GM12878 (cell line): ENCODE measurements at regions not wholly inside any gene's neighbourhood (a gene's known extent, or its start where the extent isn't known, plus 50 kb on each side); places are given as distances from the start of the nearest gene placed in this dataset.

Source experiments
- CBFB ChIP-seq: IDR thresholded peaks from 2 replicates; pipeline ENCODE4 v1.6.1; 2016; ENCODE audit warnings: antibody characterized with exemption, low read depth
- EP300 ChIP-seq, 2 experiments: fragments of 150-350 bp in 1 of 2; IDR thresholded peaks; 2 replicates each; pipeline ENCODE4 v1.6.1; 2011 to 2012; ENCODE audit warnings: low read depth in 2 of 2, low read length in 2 of 2, borderline replicate concordance in 1 of 2, improper control_type of control experiment in 1 of 2, inconsistent platforms in 1 of 2; ENCODE audit not compliant: control insufficient read depth in 1 of 2
- GABPA ChIP-seq: IDR thresholded peaks from 2 replicates; pipeline ENCODE4 v1.6.1; 2014; ENCODE audit warnings: antibody characterized with exemption, low read depth, mild to moderate bottlenecking, inconsistent platforms
- NR2C1 ChIP-seq: fragments of 450-650 bp; IDR thresholded peaks from 2 replicates; pipeline ENCODE4 v1.6.1; 2017; ENCODE audit warnings: antibody characterized with exemption, mild to moderate bottlenecking, moderate library complexity
- POLR2A ChIP-seq: IDR thresholded peaks from 2 replicates; pipeline ENCODE4 v1.6.1; 2011; ENCODE audit warnings: low read depth, mild to moderate bottlenecking, low read length
- ZNF384 ChIP-seq: IDR thresholded peaks from 2 replicates; pipeline ENCODE4 v1.6.1; 2012; ENCODE audit warnings: low read depth, mild to moderate bottlenecking, low read length, improper control_type of control experiment, borderline replicate concordance
- TF ChIP-seq, protein P1 (sequence below), 3 experiments: IDR thresholded peaks in 2 of 3; conservative IDR thresholded peaks in 1 of 3; 2 replicates each; pipeline ENCODE4 v1.5.1; 2011; ENCODE audit warnings: low read depth in 3 of 3, low read length in 3 of 3, mild to moderate bottlenecking in 3 of 3, control low read depth in 2 of 3, moderate library complexity in 2 of 3, inconsistent platforms in 1 of 3, mixed read lengths in 1 of 3; ENCODE audit not compliant: control insufficient read depth in 2 of 3, insufficient read depth in 1 of 3; ENCODE audit errors: extremely low read depth in 1 of 3
- TF ChIP-seq, protein P2 (sequence below): IDR thresholded peaks from 2 replicates; pipeline ENCODE4 v1.6.1; 2011; ENCODE audit warnings: low read depth, low read length, improper control_type of control experiment, borderline replicate concordance

DNA sequence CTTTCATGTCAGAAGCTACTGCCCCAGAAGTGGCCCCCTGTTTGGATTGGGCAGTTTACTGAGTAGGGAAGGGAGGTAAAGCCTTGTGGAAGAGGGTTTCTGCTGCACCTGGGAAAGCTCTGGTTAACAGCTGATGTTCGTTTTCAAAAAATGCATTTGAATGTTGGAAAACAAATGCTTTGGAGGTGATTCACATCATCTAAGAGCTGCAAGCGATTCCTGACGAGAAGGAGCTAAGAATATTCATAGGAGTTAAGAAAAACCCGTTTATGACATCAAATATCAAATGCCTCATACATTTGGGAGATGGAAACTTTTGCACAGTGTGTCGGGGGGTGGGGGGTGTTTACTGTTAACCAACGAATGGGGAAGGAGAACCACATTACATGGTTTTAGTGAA lies 183.8 kb upstream of the NR2F2 start:
- no peak for TF ChIP-seq GABPA
- no peak for TF ChIP-seq POLR2A
- no peak for TF ChIP-seq EP300 (IDR thresholded peaks at IDR 0.05; ENCODE audit: borderline replicate concordance in 1 of 2, control insufficient read depth in 1 of 2, low read depth in 2 of 2, low read length in 2 of 2)
- TF ChIP-seq, protein P1, sequence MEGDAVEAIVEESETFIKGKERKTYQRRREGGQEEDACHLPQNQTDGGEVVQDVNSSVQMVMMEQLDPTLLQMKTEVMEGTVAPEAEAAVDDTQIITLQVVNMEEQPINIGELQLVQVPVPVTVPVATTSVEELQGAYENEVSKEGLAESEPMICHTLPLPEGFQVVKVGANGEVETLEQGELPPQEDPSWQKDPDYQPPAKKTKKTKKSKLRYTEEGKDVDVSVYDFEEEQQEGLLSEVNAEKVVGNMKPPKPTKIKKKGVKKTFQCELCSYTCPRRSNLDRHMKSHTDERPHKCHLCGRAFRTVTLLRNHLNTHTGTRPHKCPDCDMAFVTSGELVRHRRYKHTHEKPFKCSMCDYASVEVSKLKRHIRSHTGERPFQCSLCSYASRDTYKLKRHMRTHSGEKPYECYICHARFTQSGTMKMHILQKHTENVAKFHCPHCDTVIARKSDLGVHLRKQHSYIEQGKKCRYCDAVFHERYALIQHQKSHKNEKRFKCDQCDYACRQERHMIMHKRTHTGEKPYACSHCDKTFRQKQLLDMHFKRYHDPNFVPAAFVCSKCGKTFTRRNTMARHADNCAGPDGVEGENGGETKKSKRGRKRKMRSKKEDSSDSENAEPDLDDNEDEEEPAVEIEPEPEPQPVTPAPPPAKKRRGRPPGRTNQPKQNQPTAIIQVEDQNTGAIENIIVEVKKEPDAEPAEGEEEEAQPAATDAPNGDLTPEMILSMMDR (IDR thresholded peaks at IDR 0.05 in 2 of 3, conservative IDR thresholded peaks at IDR 0.05 in 1 of 3; ENCODE audit: control insufficient read depth in 2 of 3, extremely low read depth in 1 of 3, insufficient read depth in 1 of 3, low read depth in 3 of 3, low read length in 3 of 3), result no peak
- TF ChIP-seq CBFB, result no peak
- no peak for TF ChIP-seq ZNF384
- TF ChIP-seq, protein P2, sequence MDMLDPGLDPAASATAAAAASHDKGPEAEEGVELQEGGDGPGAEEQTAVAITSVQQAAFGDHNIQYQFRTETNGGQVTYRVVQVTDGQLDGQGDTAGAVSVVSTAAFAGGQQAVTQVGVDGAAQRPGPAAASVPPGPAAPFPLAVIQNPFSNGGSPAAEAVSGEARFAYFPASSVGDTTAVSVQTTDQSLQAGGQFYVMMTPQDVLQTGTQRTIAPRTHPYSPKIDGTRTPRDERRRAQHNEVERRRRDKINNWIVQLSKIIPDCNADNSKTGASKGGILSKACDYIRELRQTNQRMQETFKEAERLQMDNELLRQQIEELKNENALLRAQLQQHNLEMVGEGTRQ, result no peak
- no peak for TF ChIP-seq NR2C1
